ENCODE measurements at regions not wholly inside any gene's neighbourhood (a gene's known extent, or its start where the extent isn't known, plus 50 kb on each side); places are given as distances from the start of the nearest gene placed in this dataset.
"Not testable (repeated sequence)": the region's sequence is repeated elsewhere in the genome, so short reads cannot be mapped to it uniquely, and the experiment has no call there.

DNA sequence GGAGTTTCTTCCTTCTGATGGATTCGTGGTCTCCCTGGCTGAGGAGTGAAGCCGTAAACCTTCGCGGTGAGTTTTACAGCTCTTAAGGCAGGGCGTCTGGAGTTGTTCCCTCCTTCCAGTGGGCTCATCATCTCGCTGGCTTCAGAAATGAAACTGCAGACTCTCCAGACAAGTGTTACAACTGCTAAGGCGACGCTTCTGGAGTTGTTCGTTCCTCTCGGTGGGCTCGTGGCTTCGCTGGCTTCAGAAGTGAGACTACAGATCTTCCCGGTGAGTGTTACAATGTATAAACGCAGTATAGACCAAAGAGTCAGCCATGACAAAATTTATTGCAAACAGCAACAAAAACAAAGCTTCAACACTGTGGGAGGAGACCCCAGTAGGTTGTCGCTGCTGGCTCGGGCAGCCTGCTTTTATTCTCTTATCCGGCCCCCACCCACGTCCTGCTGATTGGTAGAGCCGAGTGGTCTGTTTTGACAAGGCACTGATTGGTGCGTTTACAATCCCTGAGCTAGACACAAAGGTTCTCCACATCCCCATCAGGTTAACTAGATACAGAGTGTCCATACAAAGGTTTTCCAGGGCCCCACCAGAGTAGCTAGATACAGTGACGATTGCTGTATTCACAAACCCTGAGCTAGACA lies 113.2 kb downstream of the GPX5 start:
- TF ChIP-seq, protein P1, sequence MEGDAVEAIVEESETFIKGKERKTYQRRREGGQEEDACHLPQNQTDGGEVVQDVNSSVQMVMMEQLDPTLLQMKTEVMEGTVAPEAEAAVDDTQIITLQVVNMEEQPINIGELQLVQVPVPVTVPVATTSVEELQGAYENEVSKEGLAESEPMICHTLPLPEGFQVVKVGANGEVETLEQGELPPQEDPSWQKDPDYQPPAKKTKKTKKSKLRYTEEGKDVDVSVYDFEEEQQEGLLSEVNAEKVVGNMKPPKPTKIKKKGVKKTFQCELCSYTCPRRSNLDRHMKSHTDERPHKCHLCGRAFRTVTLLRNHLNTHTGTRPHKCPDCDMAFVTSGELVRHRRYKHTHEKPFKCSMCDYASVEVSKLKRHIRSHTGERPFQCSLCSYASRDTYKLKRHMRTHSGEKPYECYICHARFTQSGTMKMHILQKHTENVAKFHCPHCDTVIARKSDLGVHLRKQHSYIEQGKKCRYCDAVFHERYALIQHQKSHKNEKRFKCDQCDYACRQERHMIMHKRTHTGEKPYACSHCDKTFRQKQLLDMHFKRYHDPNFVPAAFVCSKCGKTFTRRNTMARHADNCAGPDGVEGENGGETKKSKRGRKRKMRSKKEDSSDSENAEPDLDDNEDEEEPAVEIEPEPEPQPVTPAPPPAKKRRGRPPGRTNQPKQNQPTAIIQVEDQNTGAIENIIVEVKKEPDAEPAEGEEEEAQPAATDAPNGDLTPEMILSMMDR (IDR thresholded peaks at IDR 0.05; ENCODE audit: unreplicated experiment): no peak
- Mint-ChIP-seq H3K9me3 (ENCODE audit: low read depth) (no peaks in the 10 kb centered on the region), H3K27me3 (peaks cover 24% of the 10 kb centered on the region), H3K36me3 (ENCODE audit: insufficient read depth) (no peaks in the 10 kb centered on the region), H3K27ac (no peak overlapping the region), H3K4me3 (ENCODE audit: low read depth) (no peak overlapping the region), H3K4me1 (ENCODE audit: low read depth) (peaks cover 14% of the 10 kb centered on the region)
- DNase-seq (ENCODE audit: low spot score, unreplicated experiment): no peak

DNA sequence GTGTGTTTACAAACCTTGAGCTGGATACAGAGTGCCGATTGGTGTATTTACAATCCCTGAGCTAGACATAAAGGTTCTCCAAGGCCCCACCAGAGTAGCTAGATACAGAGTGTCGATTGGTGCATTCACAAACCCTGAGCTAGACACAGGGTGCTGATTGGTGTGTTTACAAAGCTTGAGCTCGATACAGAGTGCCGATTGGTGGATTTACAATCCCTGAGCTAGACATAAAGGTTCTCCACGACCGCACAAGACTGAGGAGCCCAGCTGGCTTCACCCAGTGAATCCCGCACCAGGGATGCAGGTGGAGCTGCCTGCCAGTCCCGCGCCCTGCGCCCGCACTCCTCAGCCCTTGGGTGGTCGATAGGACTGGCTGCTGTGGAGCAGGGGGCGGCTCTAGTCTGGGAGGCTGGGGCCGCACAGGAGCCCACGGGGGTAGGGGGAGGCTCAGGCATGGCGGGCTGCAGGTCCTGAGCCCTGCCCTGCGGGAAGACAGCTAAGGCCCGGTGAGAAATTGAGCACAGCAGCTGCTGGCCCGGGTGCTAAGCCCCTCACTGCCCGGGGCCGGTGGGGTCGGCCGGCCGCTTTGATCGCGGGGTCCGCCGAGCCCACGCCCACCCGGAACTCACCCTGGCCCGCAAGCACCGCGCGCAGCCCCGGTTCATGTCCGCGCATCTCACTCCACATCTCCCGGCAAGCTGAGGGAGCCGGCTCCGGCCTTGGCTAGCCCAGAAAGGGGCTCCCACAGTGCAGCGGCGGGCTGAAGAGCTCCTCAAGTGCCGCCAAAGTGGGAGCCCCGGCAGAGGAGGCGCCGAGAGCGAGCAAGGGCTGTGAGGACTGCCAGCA lies 114.0 kb downstream of the GPX5 start:
- not testable (repeated sequence) for H3K36me3 Mint-ChIP-seq (ENCODE audit: insufficient read depth); DNase-seq (ENCODE audit: low spot score, unreplicated experiment); H3K9me3 Mint-ChIP-seq (ENCODE audit: low read depth); H3K4me3 Mint-ChIP-seq (ENCODE audit: low read depth); H3K27ac Mint-ChIP-seq
- peaks cover 24% of the 10 kb centered on the region for H3K27me3 Mint-ChIP-seq
- H3K4me1 Mint-ChIP-seq (ENCODE audit: low read depth): peaks cover 11% of the 10 kb centered on the region

DNA sequence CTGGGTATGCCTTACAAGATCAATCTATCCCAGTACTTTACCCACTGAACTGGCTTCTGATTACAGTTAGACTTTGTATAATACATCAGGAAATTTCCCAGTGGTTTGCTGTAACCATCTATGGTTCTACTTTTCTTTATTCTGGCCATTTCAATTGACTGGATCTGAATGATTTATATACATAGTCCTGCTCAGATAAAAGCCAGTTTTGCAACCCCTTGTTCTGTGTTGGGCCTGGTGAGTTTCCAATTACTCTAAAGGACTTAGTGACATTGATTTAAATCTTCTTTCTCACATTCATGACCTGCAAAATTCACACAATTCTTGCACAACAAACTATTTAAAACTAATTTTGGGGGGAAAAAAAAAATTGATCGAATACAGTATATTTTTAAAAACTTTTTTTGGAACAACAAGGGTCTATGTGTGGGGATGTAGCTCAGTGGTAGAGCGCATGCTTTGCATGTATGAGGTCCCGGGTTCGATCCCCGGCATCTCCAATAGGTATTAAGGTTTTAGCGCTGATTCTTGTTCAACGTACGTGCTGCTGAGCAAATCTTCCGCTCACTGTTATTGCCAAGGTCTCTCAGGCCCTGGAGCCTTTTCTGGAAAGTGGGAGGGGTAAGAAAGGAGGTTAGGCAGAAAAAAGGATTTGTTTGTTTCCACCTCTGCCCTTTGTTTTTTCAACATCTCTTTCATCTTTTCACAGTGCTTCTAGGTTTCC lies 117.5 kb downstream of the GPX5 start:
- no peak overlapping the region for H3K4me3 Mint-ChIP-seq (ENCODE audit: low read depth)
- no peaks in the 10 kb centered on the region for H3K36me3 Mint-ChIP-seq (ENCODE audit: insufficient read depth)
- H3K27me3 Mint-ChIP-seq: peaks cover under 1% of the 10 kb centered on the region
- H3K9me3 Mint-ChIP-seq (ENCODE audit: low read depth): no peaks in the 10 kb centered on the region
- H3K4me1 Mint-ChIP-seq (ENCODE audit: low read depth): no peaks in the 10 kb centered on the region
- H3K27ac Mint-ChIP-seq: peak overlapping the region; percentile 28
- TF ChIP-seq, protein P1 (IDR thresholded peaks at IDR 0.05; ENCODE audit: unreplicated experiment): no peak
- DNase-seq (ENCODE audit: low spot score, unreplicated experiment): no peak

DNA sequence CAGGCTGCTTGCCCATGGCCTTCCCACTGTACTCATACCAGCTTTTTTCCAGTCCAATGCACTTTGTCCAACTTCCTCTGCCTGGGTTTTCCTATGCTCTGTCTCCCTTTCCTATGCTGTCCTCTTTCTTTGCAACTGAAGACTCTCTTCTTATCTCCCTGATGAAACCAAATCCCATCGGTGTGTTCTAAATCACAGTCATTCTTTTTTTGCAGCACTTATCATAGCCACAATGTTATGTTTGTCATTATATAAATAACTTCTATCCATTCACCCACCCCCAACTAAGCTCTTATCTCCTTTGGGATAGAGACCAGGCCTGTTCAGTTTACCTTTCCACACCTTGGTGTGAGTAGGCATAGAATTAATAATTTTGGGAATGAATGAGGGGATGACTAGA lies 121.0 kb downstream of the GPX5 start:
- no peaks in the 10 kb centered on the region for H3K9me3 Mint-ChIP-seq (ENCODE audit: low read depth)

DNA sequence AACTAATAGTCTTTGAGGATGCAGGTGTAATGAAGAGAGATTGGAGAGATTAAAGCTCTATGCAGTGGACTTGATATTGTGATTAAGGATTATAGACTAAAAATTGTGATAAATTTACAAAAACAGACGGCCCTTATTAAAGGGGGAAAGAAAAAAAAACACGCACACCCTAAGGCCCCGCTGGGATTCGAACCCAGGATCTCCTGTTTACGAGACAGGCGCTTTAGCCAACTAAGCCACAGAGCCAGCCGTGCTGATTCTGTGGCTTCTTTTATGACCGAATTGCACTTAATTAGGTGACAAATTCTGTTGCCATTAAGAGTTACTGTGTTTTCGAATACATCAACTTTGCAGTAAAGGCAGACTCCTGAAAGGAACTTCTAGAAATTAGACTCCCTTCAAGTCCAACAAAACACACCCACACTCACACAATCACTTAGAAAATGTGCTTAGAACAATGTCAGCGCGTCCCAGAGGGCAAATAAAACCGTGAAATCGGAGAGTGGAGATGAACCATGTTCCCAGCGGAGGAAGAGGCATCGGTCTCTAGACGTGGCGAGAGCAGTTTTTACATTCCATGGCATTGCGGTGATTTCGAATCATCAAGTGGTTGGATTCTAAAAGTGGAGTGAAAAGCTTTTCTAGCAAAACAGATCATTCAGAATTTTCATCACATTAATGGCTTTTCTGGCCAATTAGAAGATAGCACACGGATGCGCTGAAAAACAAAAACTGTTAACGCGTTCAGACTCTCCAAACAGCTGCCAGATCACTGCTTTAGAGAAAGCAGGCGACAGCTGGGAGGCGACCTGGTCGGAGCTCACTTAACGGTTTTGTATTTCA lies 122.6 kb downstream of the GPX5 start:
- Mint-ChIP-seq H3K9me3 (ENCODE audit: low read depth) (no peaks in the 10 kb centered on the region), H3K4me3 (ENCODE audit: low read depth) (peak overlapping the region; percentile 89), H3K27me3 (peaks cover 7% of the 10 kb centered on the region), H3K27ac (peak overlapping the region; percentile 78), H3K36me3 (ENCODE audit: insufficient read depth) (no peaks in the 10 kb centered on the region), H3K4me1 (ENCODE audit: low read depth) (peaks cover 1% of the 10 kb centered on the region)
- DNase-seq (ENCODE audit: low spot score, unreplicated experiment): peak; percentile 44
- TF ChIP-seq, protein P1 (IDR thresholded peaks at IDR 0.05; ENCODE audit: unreplicated experiment): no peak

More for the DNA sequence above, 121.0 kb downstream of the GPX5 start:
- no peak overlapping the region for H3K4me3 Mint-ChIP-seq (ENCODE audit: low read depth)
- H3K36me3 Mint-ChIP-seq (ENCODE audit: insufficient read depth): no peaks in the 10 kb centered on the region
- peaks cover 3% of the 10 kb centered on the region for H3K27me3 Mint-ChIP-seq
- H3K27ac Mint-ChIP-seq: no peak overlapping the region
- DNase-seq (ENCODE audit: low spot score, unreplicated experiment): no peak
- TF ChIP-seq, protein P1 (IDR thresholded peaks at IDR 0.05; ENCODE audit: unreplicated experiment): no peak
- peaks cover 1% of the 10 kb centered on the region for H3K4me1 Mint-ChIP-seq (ENCODE audit: low read depth)
